ENCODE measurements at regions not wholly inside any gene's neighbourhood (a gene's known extent, or its start where the extent isn't known, plus 50 kb on each side); places are given as distances from the start of the nearest gene placed in this dataset.
"Not testable (repeated sequence)": the region's sequence is repeated elsewhere in the genome, so short reads cannot be mapped to it uniquely, and the experiment has no call there.

- not testable (repeated sequence) for H3K4me1 Mint-ChIP-seq; DNase-seq; H3K27ac Mint-ChIP-seq; ATAC-seq (replicated peaks); H3K36me3 Mint-ChIP-seq; H3K4me3 Mint-ChIP-seq; H3K27me3 Mint-ChIP-seq
- H3K9me3 Mint-ChIP-seq = peaks cover 3 to 17% of the 10 kb centered on the region in 2 donors
Measured at GRCh38 chr21:9857563-9857962, 663.8 kb upstream of the TPTE start.

- not testable (repeated sequence) for H3K36me3 Mint-ChIP-seq; H3K27me3 Mint-ChIP-seq; H3K27ac Mint-ChIP-seq; DNase-seq; H3K4me3 Mint-ChIP-seq; H3K4me1 Mint-ChIP-seq; ATAC-seq (replicated peaks)
- H3K9me3 Mint-ChIP-seq = peaks cover 7 to 24% of the 10 kb centered on the region in 2 donors
Measured at GRCh38 chr21:9859865-9860264, 661.5 kb upstream of the TPTE start.

- H3K27ac Mint-ChIP-seq; H3K4me3 Mint-ChIP-seq; H3K27me3 Mint-ChIP-seq; H3K36me3 Mint-ChIP-seq; ATAC-seq (replicated peaks); H3K4me1 Mint-ChIP-seq; DNase-seq: not testable (repeated sequence)
- peaks cover 4 to 20% of the 10 kb centered on the region in 2 donors for H3K9me3 Mint-ChIP-seq
Measured at GRCh38 chr21:9862456-9862855, 658.9 kb upstream of the TPTE start.

- H3K36me3 Mint-ChIP-seq; H3K27me3 Mint-ChIP-seq; H3K27ac Mint-ChIP-seq; H3K4me1 Mint-ChIP-seq; ATAC-seq (replicated peaks); H3K4me3 Mint-ChIP-seq; DNase-seq: not testable (repeated sequence)
- H3K9me3 Mint-ChIP-seq = peaks cover 4 to 13% of the 10 kb centered on the region in 2 donors
Measured at GRCh38 chr21:9867815-9868214, 653.6 kb upstream of the TPTE start.

GRCh38 chr21:9873096-9873495 is 648.3 kb upstream of the TPTE start:
- not testable (repeated sequence) for H3K27ac Mint-ChIP-seq; H3K4me1 Mint-ChIP-seq; H3K4me3 Mint-ChIP-seq; H3K36me3 Mint-ChIP-seq; ATAC-seq (replicated peaks); H3K27me3 Mint-ChIP-seq; DNase-seq
- peaks cover 4 to 11% of the 10 kb centered on the region in 2 donors for H3K9me3 Mint-ChIP-seq

GRCh38 chr21:9874136-9874535 is 647.2 kb upstream of the TPTE start:
- H3K27me3 Mint-ChIP-seq; H3K27ac Mint-ChIP-seq; DNase-seq; H3K4me3 Mint-ChIP-seq; H3K36me3 Mint-ChIP-seq; ATAC-seq (replicated peaks); H3K4me1 Mint-ChIP-seq: not testable (repeated sequence)
- peaks cover 4 to 13% of the 10 kb centered on the region in 2 donors for H3K9me3 Mint-ChIP-seq

GRCh38 chr21:9881430-9881829 is 640.0 kb upstream of the TPTE start:
- H3K27me3 Mint-ChIP-seq; H3K27ac Mint-ChIP-seq; H3K36me3 Mint-ChIP-seq; ATAC-seq (replicated peaks); DNase-seq; H3K4me1 Mint-ChIP-seq; H3K4me3 Mint-ChIP-seq: not testable (repeated sequence)
- H3K9me3 Mint-ChIP-seq = peaks cover 0 to 17% of the 10 kb centered on the region in 2 donors

GRCh38 chr21:9883047-9883446 is 638.3 kb upstream of the TPTE start:
- H3K4me1 Mint-ChIP-seq, DNase-seq, H3K36me3 Mint-ChIP-seq, H3K4me3 Mint-ChIP-seq, H3K27me3 Mint-ChIP-seq, H3K27ac Mint-ChIP-seq: not testable (repeated sequence)
- H3K9me3 Mint-ChIP-seq = peaks cover 0 to 17% of the 10 kb centered on the region in 2 donors
- ATAC-seq (replicated peaks) = peak in 1 of 2 donors; percentile 49

GRCh38 chr21:9883571-9884282 is 637.7 kb upstream of the TPTE start:
- not testable (repeated sequence) for DNase-seq; H3K36me3 Mint-ChIP-seq; H3K27ac Mint-ChIP-seq; H3K4me1 Mint-ChIP-seq; H3K4me3 Mint-ChIP-seq; ATAC-seq (replicated peaks); H3K27me3 Mint-ChIP-seq
- H3K9me3 Mint-ChIP-seq = peaks cover 0 to 17% of the 10 kb centered on the region in 2 donors

- not testable (repeated sequence) for H3K27me3 Mint-ChIP-seq; H3K36me3 Mint-ChIP-seq; H3K4me3 Mint-ChIP-seq; DNase-seq; ATAC-seq (replicated peaks); H3K27ac Mint-ChIP-seq; H3K4me1 Mint-ChIP-seq
- H3K9me3 Mint-ChIP-seq = peaks cover 3 to 15% of the 10 kb centered on the region in 2 donors
Measured at GRCh38 chr21:9888500-9888899, 632.9 kb upstream of the TPTE start.

GRCh38 chr21:9903579-9903978 is 617.8 kb upstream of the TPTE start:
- H3K4me1 Mint-ChIP-seq; H3K9me3 Mint-ChIP-seq; H3K4me3 Mint-ChIP-seq; H3K27me3 Mint-ChIP-seq; ATAC-seq (replicated peaks); DNase-seq; H3K36me3 Mint-ChIP-seq; H3K27ac Mint-ChIP-seq: not testable (repeated sequence)

GRCh38 chr21:9914135-9914534 is 607.2 kb upstream of the TPTE start:
- not testable (repeated sequence) for H3K27me3 Mint-ChIP-seq; H3K36me3 Mint-ChIP-seq; H3K27ac Mint-ChIP-seq; H3K4me1 Mint-ChIP-seq; ATAC-seq (replicated peaks); DNase-seq; H3K4me3 Mint-ChIP-seq
- peaks cover 4 to 17% of the 10 kb centered on the region in 2 donors for H3K9me3 Mint-ChIP-seq

- H3K4me3 Mint-ChIP-seq; H3K27ac Mint-ChIP-seq; ATAC-seq (replicated peaks); DNase-seq; H3K36me3 Mint-ChIP-seq; H3K4me1 Mint-ChIP-seq; H3K9me3 Mint-ChIP-seq; H3K27me3 Mint-ChIP-seq: not testable (repeated sequence)
Measured at GRCh38 chr21:9919446-9919845, 601.9 kb upstream of the TPTE start.

- not testable (repeated sequence) for H3K4me1 Mint-ChIP-seq; H3K4me3 Mint-ChIP-seq; ATAC-seq (replicated peaks); H3K27ac Mint-ChIP-seq; H3K27me3 Mint-ChIP-seq; DNase-seq; H3K36me3 Mint-ChIP-seq
- H3K9me3 Mint-ChIP-seq = peaks cover 6 to 24% of the 10 kb centered on the region in 2 donors
Measured at GRCh38 chr21:9943639-9944038, 577.7 kb upstream of the TPTE start.

GRCh38 chr21:9946057-9946456 is 575.3 kb upstream of the TPTE start:
- not testable (repeated sequence) for H3K36me3 Mint-ChIP-seq; DNase-seq; H3K27me3 Mint-ChIP-seq; H3K27ac Mint-ChIP-seq; H3K4me3 Mint-ChIP-seq; ATAC-seq (replicated peaks); H3K4me1 Mint-ChIP-seq
- peaks cover 13 to 27% of the 10 kb centered on the region in 2 donors for H3K9me3 Mint-ChIP-seq
